BJ (cell line): ENCODE measurements at regions not wholly inside any gene's neighbourhood (a gene's known extent, or its start where the extent isn't known, plus 50 kb on each side); places are given as distances from the start of the nearest gene placed in this dataset.

Experiments used
- CTCF ChIA-PET: fragments of 350-600 bp; formaldehyde crosslinking; extraction: SDS; loops from one replicate; lab custom pipeline; 2021; ENCODE audit warnings: antibody characterized with exemption, inconsistent platforms; lab: Yijun Ruan, JAX
- POLR2A ChIA-PET: fragments of 300-600 bp; sonication (Branson Sonifier 250); formaldehyde crosslinking; extraction: SDS; loops from one replicate; lab custom pipeline; 2021; ENCODE audit warnings: antibody characterized with exemption; lab: Charles Lee
- DNase-seq: peaks from one replicate; pipeline ENCODE4 v3.0.0-alpha.2; 2011; ENCODE audit warnings: low read depth
- H3K27me3 ChIP-seq: 2 replicates; pipeline ENCODE4 v1.6.0; 2011; ENCODE audit warnings: low read length; ENCODE audit not compliant: control insufficient read depth, insufficient read depth
- H3K36me3 ChIP-seq: 2 replicates; pipeline ENCODE4 v1.5.1; 2011; ENCODE audit warnings: low read length; ENCODE audit not compliant: control insufficient read depth, insufficient read depth
- H3K4me3 ChIP-seq: 2 replicates; pipeline ENCODE4 v1.5.1; 2011; ENCODE audit warnings: low read depth, mild to moderate bottlenecking, control low read depth, low read length
- CTCF ChIP-seq: IDR thresholded peaks from 2 replicates; pipeline ENCODE4 v1.5.1; 2011; ENCODE audit warnings: low read depth, mild to moderate bottlenecking, control low read depth, inconsistent platforms, low read length, moderate library complexity; ENCODE audit not compliant: insufficient read depth

- ChIA-PET POLR2A (no interaction called here), CTCF (no interaction called here)
- H3K27me3 ChIP-seq = no peaks in the 10 kb centered on the region
- no peak for TF ChIP-seq CTCF
- H3K36me3 ChIP-seq = no peaks in the 10 kb centered on the region
- no peak for DNase-seq
- H3K4me3 ChIP-seq = no peak overlapping the region
These were observed 150.1 kb downstream of the SNX10 start for GRCh38 chr7:26441611-26442277.

GRCh38 chr7:26443006-26443405 is 151.3 kb downstream of the SNX10 start:
- TF ChIP-seq CTCF = no peak
- POLR2A ChIA-PET = no interaction called here
- Histone ChIP-seq H3K36me3 (no peaks in the 10 kb centered on the region), H3K4me3 (no peak overlapping the region), H3K27me3 (no peaks in the 10 kb centered on the region)
- no peak for DNase-seq
- CTCF ChIA-PET = no interaction called here

GRCh38 chr7:26443751-26444150 is 152.1 kb downstream of the SNX10 start:
- TF ChIP-seq CTCF = no peak
- ChIA-PET POLR2A (no interaction called here), CTCF (no interaction called here)
- Histone ChIP-seq H3K27me3 (no peaks in the 10 kb centered on the region), H3K36me3 (no peaks in the 10 kb centered on the region), H3K4me3 (no peak overlapping the region)
- no peak for DNase-seq

- H3K4me3 ChIP-seq = no peak overlapping the region
- no peaks in the 10 kb centered on the region for H3K36me3 ChIP-seq
- POLR2A ChIA-PET = no interaction called here
- no peak for DNase-seq
- no peak for TF ChIP-seq CTCF
- no peaks in the 10 kb centered on the region for H3K27me3 ChIP-seq
- CTCF ChIA-PET = interaction anchor here (1.1 kb wide), 1 partner anchor 38 kb away, joined by 3 read pairs; no protein-coding TSS in a partner anchor
These were observed 152.9 kb downstream of the SNX10 start for GRCh38 chr7:26444555-26444954.

GRCh38 chr7:26447116-26447515 is 155.5 kb downstream of the SNX10 start:
- no peaks in the 10 kb centered on the region for H3K27me3 ChIP-seq
- H3K36me3 ChIP-seq = no peaks in the 10 kb centered on the region
- ChIA-PET POLR2A (no interaction called here), CTCF (no interaction called here)
- DNase-seq = no peak
- TF ChIP-seq CTCF = no peak
- H3K4me3 ChIP-seq = no peak overlapping the region
